Stromal cell of bone marrow (primary cell): ENCODE measurements at regions not wholly inside any gene's neighbourhood (a gene's known extent, or its start where the extent isn't known, plus 50 kb on each side); places are given as distances from the start of the nearest gene placed in this dataset.
"Not testable (repeated sequence)": the region's sequence is repeated elsewhere in the genome, so short reads cannot be mapped to it uniquely, and the experiment has no call there.

ENCODE experiments used
- DNase-seq: peaks from one replicate; pipeline ENCODE4 v3.0.0-alpha.2; 2012; ENCODE audit warnings: low read depth

- DNase-seq, result peak; percentile 69
Observed at GRCh38 chr20:55159230-55159629, 683.8 kb downstream of the DOK5 start.

DNA sequence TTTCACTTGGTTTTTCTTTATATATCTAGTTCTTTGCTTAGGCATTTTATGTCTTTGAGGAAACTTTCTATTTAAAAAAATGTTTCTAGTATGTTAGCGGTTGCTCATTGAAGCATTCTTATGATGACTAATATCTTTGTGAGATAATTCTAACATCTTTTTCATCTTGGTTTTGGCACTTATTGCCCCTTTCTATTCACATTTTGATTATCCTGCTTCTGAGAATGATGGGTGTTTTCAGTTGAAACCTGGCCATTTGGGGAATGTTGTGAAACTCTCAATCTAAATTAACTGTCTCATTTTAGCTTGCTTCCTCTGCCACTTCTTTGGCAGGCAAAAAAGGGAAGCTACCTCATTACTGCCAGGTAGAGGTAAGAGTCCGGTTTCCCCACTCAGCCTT lies 683.1 kb downstream of the DOK5 start:
- no peak for DNase-seq

DNA sequence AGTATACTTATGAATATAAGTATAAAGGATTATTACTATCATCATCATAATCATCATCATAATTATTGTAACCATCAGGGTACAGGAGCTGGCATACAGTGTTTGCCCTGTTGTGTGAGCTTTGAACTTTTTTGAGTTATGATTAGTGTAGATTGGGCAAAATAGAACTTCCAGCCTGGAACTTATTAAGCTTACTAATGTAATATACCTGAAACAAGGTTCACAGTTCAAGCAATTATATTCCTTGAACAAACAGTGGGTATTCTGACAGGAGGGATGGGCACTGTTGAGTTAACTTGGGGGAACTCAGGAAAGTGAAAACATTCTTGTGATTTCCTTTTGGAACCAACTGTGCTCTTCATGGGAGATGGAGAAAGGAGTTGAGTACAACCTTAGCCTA lies 680.0 kb downstream of the DOK5 start:
- DNase-seq, result no peak

GRCh38 chr20:55153001-55153645 lies 677.7 kb downstream of the DOK5 start:
- DNase-seq, result peak; percentile 73

- no peak for DNase-seq
Observed at GRCh38 chr20:55151171-55151570, 675.8 kb downstream of the DOK5 start.

GRCh38 chr20:55143601-55144000 lies 668.2 kb downstream of the DOK5 start:
- DNase-seq, result no peak

DNA sequence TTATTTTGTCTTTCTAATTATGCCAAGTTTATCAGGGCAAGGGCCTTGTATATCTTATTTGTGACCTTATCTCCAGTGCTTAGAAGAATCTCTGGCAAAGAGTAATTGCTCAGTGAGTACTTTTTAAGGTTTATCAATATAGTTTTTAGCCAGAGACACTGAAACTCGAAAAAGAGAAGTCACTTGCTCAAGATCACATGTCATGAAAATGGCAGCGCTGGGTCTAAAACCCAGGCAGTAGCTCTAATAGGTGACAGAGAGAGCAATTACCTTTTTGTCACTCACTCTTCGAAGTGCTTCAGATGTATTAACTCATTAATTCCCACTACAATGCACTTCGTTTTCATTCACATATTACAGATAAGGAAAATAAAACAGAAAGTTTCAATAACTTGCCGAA lies 667.5 kb downstream of the DOK5 start:
- no peak for DNase-seq

GRCh38 chr20:55140631-55141030 lies 665.2 kb downstream of the DOK5 start:
- DNase-seq, result no peak

- no peak for DNase-seq
Observed at GRCh38 chr20:55139173-55139765, 663.9 kb downstream of the DOK5 start.

DNA sequence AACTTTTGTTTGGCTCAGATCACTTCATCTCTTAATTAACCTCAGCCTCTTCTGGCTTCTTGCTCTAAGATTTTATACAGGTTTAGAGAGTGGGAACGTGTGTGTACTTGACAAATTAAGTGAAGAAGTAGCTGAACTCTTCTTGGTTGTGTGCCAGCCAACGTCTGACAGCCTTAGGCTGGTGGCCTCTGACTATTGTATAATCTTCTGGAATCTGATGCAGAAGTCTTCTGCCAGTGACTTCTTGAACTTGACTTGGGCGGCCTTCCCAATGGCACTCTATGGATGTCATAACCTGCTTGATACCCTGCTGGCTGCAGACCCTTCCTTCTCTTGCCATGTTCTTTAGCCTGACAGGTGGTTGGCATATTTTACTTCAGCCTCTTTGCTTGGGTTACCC lies 660.5 kb downstream of the DOK5 start:
- DNase-seq, result no peak

- no peak for DNase-seq
Observed at GRCh38 chr20:55132523-55132922, 657.1 kb downstream of the DOK5 start.

DNA sequence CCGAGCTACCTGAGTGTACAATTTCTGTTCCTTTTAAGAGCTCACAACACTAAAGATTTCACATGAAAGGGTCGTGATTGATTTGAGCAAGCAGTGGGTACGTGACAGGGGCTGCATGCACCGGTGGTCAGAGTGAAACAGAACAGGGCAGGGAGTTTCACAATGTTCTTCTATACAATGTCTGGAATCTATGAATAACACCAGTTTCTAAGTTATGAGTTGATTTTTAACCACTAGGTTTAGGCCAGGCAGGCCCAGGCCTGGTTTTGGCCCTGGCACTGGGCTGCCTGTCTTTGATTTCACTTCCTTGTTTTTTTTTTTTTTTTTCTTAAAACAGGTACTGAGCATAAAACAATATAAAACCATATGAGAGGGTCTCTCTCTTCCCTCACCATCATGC lies 642.2 kb downstream of the DOK5 start:
- DNase-seq, result not testable (repeated sequence)

DNA sequence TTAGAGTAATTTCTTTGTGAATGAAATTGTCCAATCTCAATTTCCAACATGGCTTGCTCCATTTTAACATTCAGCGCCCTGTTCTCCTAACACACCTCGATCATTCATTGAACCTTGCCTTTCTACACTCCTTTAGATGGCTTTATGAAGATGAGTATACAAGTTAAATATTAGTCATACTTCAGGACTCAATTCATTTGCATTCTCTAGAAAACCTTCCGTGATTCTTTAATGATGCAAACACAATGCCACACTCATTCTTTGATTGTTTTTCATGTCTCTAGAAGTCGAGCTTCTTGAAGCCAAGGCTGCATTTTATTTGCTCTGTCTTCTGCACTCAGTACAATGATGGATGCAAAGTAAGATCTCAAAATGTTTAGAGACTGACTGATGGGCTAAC lies 641.2 kb downstream of the DOK5 start:
- no peak for DNase-seq

GRCh38 chr20:55103188-55103587 lies 627.8 kb downstream of the DOK5 start:
- no peak for DNase-seq

GRCh38 chr20:55099251-55099650 lies 623.9 kb downstream of the DOK5 start:
- DNase-seq, result no peak

DNA sequence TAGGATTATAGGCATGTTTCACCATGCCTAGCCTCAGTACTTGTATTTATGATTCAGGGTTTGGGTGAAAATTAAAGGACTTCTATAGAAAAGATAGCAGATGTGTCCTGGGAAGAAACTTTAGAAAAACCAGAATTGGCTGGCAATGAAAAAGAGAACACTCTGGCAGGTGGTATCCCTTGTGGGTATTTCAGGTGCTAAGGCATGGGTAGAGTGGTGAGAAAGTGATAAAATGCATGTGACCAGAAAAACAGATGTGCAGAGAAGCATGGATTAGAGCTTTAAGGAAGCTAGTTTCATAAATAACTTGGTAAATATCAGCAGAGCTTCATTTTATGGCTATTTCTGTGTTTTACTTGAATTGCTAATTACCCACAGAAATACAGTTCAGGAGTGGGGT lies 622.2 kb downstream of the DOK5 start:
- DNase-seq, result no peak

- no peak for DNase-seq
Observed at GRCh38 chr20:55095745-55096400, 620.5 kb downstream of the DOK5 start.

GRCh38 chr20:55094353-55094861 lies 619.0 kb downstream of the DOK5 start:
- DNase-seq, result no peak

DNA sequence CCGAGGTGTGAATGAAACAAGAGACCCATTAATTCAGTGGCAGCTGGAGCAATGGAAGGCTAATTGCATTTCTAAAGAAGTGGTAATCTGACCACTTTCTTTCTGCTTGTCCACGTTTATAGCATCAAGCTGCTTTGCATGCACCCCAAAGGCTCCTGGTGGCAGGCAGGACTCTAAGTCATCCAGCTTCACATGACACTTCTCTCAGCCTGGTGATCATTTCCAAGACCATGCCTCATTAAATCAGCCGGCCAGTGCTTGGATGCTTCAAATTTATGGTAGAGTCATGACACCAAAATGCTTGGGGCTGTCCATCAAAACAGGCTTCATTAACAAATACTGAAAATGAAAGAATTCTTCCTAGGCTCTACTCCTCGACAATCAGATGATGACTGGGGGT lies 614.9 kb downstream of the DOK5 start:
- DNase-seq, result no peak

DNA sequence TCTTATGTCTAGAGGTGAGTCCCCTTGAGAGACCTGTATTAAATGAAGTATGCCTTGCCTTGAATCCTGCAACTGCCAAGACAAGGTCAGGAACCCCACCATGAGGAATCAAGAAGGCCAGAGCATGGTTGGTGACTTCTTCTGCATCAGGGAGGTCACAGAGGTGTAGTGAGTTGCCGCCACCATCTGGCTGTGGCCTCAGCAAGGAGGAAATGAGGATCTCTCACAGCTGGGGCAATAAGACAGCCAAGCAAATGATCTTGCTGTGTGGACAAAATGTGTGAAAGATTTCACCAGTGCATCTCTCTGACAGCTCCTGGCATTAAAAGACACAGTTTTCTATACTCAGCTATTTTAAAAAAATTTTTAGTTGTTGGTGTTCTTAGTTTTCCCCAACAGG lies 611.0 kb downstream of the DOK5 start:
- no peak for DNase-seq

DNA sequence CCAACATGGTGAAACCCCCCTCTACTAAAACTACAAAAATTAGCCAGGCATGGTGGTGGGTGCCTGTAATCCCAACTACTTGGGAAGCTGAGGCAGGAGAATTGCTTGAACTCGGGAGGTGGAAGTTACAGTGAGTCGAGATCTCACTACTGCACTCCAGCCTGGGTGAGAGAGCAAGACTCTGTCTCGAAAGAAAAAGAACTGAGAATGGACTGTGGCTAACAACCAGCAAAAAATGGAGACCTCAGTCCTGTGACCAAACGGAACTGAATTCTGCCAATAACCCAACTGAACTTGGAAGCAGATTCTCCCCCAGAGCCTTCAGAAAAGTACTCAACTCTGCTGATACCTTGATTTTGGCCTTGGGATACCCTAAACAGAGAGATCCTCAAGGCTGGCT lies 604.5 kb downstream of the DOK5 start:
- DNase-seq, result no peak

GRCh38 chr20:55074266-55074840 lies 599.0 kb downstream of the DOK5 start:
- DNase-seq, result not testable (repeated sequence)

- DNase-seq, result no peak
Observed at GRCh38 chr20:55070001-55070400, 594.6 kb downstream of the DOK5 start.
